WTC11 (cell line): ENCODE measurements at regions not wholly inside any gene's neighbourhood (a gene's known extent, or its start where the extent isn't known, plus 50 kb on each side); places are given as distances from the start of the nearest gene placed in this dataset.

Experiments used
- ELF4 ChIP-seq: sonication (generic); formaldehyde crosslinking; IDR thresholded peaks from 2 replicates; pipeline ENCODE4 v1.8.1; 2022; ENCODE audit warnings: low read depth, mild to moderate bottlenecking, moderate library complexity, missing genetic modification reagents
- FOXP1 ChIP-seq: sonication (generic); formaldehyde crosslinking; IDR thresholded peaks from 2 replicates; pipeline ENCODE4 v1.8.0; 2022; ENCODE audit warnings: missing genetic modification reagents, mild to moderate bottlenecking, moderate library complexity, borderline replicate concordance
- GABPB1 ChIP-seq: sonication (generic); formaldehyde crosslinking; IDR thresholded peaks from 2 replicates; pipeline ENCODE4 v1.8.1; 2023; ENCODE audit warnings: mild to moderate bottlenecking, missing genetic modification reagents
- IRF2 ChIP-seq: sonication (generic); formaldehyde crosslinking; IDR thresholded peaks from 2 replicates; pipeline ENCODE4 v1.8.0; 2022; ENCODE audit warnings: low read depth, missing genetic modification reagents, borderline replicate concordance
- KAT7 ChIP-seq: sonication (generic); formaldehyde crosslinking; IDR thresholded peaks from 2 replicates; pipeline ENCODE4 v1.8.1; 2023; ENCODE audit warnings: missing genetic modification reagents, mild to moderate bottlenecking, borderline replicate concordance
- TEAD4 ChIP-seq: sonication (generic); formaldehyde crosslinking; IDR thresholded peaks from 2 replicates; pipeline ENCODE4 v1.8.0; 2022; ENCODE audit warnings: mild to moderate bottlenecking, missing genetic modification reagents
- ZBTB21 ChIP-seq: sonication (generic); formaldehyde crosslinking; IDR thresholded peaks from 2 replicates; pipeline ENCODE4 v1.8.1; 2023; ENCODE audit warnings: mild to moderate bottlenecking, missing genetic modification reagents, borderline replicate concordance
- ZNF138 ChIP-seq: sonication (generic); formaldehyde crosslinking; conservative IDR thresholded peaks from 2 replicates; pipeline ENCODE4 v1.8.1; 2022; ENCODE audit warnings: mild to moderate bottlenecking, moderate library complexity, missing genetic modification reagents
- TF ChIP-seq, protein P1 (sequence below): fragments of 200-600 bp; IDR thresholded peaks from 2 replicates; pipeline ENCODE4 v1.8.0; 2022; ENCODE audit warnings: antibody characterized with exemption
- TF ChIP-seq, protein P2 (sequence below): sonication (generic); formaldehyde crosslinking; IDR thresholded peaks from 2 replicates; pipeline ENCODE4 v1.8.1; 2023; ENCODE audit warnings: mild to moderate bottlenecking, missing genetic modification reagents, moderate library complexity
- TF ChIP-seq, protein P3 (sequence below): sonication (generic); formaldehyde crosslinking; IDR thresholded peaks from 2 replicates; pipeline ENCODE4 v1.8.1; 2023; ENCODE audit warnings: mild to moderate bottlenecking, moderate library complexity, missing genetic modification reagents
- TF ChIP-seq, protein P4 (sequence below): sonication (generic); formaldehyde crosslinking; IDR thresholded peaks from 2 replicates; pipeline ENCODE4 v1.8.0; 2023; ENCODE audit warnings: mild to moderate bottlenecking, missing genetic modification reagents

DNA sequence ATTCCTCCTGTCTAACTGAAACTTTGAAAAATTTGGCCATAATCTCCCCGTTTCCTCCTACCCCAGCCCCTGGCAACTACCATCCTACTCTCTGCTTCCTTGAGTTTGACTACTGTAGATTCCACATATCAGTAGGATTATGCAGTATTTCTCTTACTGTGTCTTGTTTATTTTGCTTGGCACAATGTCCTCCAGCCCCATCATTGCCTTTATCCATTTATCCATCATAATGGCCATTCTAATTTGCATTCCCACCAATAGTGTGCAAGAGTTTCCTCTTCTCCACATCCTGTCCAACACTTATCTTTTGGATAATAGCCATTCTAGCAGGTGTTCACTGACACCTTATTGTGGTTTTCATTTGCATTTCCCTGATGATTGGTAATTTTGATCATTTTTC, 202.3 kb downstream of the THBS2 start:
- TF ChIP-seq, protein P1, sequence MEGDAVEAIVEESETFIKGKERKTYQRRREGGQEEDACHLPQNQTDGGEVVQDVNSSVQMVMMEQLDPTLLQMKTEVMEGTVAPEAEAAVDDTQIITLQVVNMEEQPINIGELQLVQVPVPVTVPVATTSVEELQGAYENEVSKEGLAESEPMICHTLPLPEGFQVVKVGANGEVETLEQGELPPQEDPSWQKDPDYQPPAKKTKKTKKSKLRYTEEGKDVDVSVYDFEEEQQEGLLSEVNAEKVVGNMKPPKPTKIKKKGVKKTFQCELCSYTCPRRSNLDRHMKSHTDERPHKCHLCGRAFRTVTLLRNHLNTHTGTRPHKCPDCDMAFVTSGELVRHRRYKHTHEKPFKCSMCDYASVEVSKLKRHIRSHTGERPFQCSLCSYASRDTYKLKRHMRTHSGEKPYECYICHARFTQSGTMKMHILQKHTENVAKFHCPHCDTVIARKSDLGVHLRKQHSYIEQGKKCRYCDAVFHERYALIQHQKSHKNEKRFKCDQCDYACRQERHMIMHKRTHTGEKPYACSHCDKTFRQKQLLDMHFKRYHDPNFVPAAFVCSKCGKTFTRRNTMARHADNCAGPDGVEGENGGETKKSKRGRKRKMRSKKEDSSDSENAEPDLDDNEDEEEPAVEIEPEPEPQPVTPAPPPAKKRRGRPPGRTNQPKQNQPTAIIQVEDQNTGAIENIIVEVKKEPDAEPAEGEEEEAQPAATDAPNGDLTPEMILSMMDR: no peak
- TF ChIP-seq ELF4 (CRISPR knock-in tag) (no peak), TEAD4 (CRISPR knock-in tag) (no peak), KAT7 (CRISPR knock-in tag) (no peak), ZBTB21 (CRISPR knock-in tag) (no peak), IRF2 (CRISPR knock-in tag) (no peak), FOXP1 (CRISPR knock-in tag) (no peak), ZNF138 (CRISPR knock-in tag) (no peak), GABPB1 (CRISPR knock-in tag) (no peak)
- TF ChIP-seq, protein P2, sequence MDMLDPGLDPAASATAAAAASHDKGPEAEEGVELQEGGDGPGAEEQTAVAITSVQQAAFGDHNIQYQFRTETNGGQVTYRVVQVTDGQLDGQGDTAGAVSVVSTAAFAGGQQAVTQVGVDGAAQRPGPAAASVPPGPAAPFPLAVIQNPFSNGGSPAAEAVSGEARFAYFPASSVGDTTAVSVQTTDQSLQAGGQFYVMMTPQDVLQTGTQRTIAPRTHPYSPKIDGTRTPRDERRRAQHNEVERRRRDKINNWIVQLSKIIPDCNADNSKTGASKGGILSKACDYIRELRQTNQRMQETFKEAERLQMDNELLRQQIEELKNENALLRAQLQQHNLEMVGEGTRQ: no peak
- TF ChIP-seq, protein P3, sequence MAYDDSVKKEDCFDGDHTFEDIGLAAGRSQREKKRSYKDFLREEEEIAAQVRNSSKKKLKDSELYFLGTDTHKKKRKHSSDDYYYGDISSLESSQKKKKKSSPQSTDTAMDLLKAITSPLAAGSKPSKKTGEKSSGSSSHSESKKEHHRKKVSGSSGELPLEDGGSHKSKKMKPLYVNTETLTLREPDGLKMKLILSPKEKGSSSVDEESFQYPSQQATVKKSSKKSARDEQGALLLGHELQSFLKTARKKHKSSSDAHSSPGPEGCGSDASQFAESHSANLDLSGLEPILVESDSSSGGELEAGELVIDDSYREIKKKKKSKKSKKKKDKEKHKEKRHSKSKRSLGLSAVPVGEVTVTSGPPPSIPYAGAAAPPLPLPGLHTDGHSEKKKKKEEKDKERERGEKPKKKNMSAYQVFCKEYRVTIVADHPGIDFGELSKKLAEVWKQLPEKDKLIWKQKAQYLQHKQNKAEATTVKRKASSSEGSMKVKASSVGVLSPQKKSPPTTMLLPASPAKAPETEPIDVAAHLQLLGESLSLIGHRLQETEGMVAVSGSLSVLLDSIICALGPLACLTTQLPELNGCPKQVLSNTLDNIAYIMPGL (CRISPR knock-in tag): no peak
- TF ChIP-seq, protein P4, sequence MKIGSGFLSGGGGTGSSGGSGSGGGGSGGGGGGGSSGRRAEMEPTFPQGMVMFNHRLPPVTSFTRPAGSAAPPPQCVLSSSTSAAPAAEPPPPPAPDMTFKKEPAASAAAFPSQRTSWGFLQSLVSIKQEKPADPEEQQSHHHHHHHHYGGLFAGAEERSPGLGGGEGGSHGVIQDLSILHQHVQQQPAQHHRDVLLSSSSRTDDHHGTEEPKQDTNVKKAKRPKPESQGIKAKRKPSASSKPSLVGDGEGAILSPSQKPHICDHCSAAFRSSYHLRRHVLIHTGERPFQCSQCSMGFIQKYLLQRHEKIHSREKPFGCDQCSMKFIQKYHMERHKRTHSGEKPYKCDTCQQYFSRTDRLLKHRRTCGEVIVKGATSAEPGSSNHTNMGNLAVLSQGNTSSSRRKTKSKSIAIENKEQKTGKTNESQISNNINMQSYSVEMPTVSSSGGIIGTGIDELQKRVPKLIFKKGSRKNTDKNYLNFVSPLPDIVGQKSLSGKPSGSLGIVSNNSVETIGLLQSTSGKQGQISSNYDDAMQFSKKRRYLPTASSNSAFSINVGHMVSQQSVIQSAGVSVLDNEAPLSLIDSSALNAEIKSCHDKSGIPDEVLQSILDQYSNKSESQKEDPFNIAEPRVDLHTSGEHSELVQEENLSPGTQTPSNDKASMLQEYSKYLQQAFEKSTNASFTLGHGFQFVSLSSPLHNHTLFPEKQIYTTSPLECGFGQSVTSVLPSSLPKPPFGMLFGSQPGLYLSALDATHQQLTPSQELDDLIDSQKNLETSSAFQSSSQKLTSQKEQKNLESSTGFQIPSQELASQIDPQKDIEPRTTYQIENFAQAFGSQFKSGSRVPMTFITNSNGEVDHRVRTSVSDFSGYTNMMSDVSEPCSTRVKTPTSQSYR (CRISPR knock-in tag): no peak
